ENCODE measurements at regions not wholly inside any gene's neighbourhood (a gene's known extent, or its start where the extent isn't known, plus 50 kb on each side); places are given as distances from the start of the nearest gene placed in this dataset.

GRCh38 chr21:19557046-19557445 lies 1153.5 kb upstream of the TMPRSS15 start:
- no peak for TF ChIP-seq POLR2A (IDR thresholded peaks at IDR 0.05)
- no peak for TF ChIP-seq CTCF (IDR thresholded peaks at IDR 0.05)
- TF ChIP-seq POLR2AphosphoS5 (IDR thresholded peaks at IDR 0.05) = no peak
- TF ChIP-seq EP300 (IDR thresholded peaks at IDR 0.05) = no peak
